D721Med (cell line): ENCODE measurements at regions not wholly inside any gene's neighbourhood (a gene's known extent, or its start where the extent isn't known, plus 50 kb on each side); places are given as distances from the start of the nearest gene placed in this dataset.
"Not testable (repeated sequence)": the region's sequence is repeated elsewhere in the genome, so short reads cannot be mapped to it uniquely, and the experiment has no call there.

ENCODE experiments used
- DNase-seq: peaks from one replicate; pipeline ENCODE4 v3.0.0; 2011; ENCODE audit warnings: low spot score; ENCODE audit not compliant: insufficient read length
- FAIRE-seq: peaks from 2 replicates; lab custom pipeline; 2011; peaks lifted over from hg19 to GRCh38; lab: Jason Lieb, UNC
- CTCF ChIP-seq: IDR thresholded peaks from 2 replicates; pipeline ENCODE4 v1.5.1; 2012; ENCODE audit warnings: mild to moderate bottlenecking, control low read depth; ENCODE audit not compliant: insufficient read depth; ENCODE audit errors: missing control alignments

GRCh38 chr15:75779504-75779903, 63.7 kb upstream of the UBE2Q2 start:
- DNase-seq (no peak), FAIRE-seq (no peak)
- TF ChIP-seq CTCF, result no peak

GRCh38 chr15:75776871-75777610, 64.4 kb upstream of the CSPG4 start:
- DNase-seq, FAIRE-seq: not testable (repeated sequence)

- TF ChIP-seq CTCF, result no peak
- FAIRE-seq (no peak), DNase-seq (no peak)
Observed at GRCh38 chr15:75776065-75776423, 63.4 kb upstream of the CSPG4 start.

- no peak for FAIRE-seq
- no peak for TF ChIP-seq CTCF
- DNase-seq, result no peak
Observed at GRCh38 chr15:75775296-75776064, 62.8 kb upstream of the CSPG4 start.

- not testable (repeated sequence) for FAIRE-seq, DNase-seq
Observed at GRCh38 chr15:75773974-75774373, 61.3 kb upstream of the CSPG4 start.

GRCh38 chr15:75771054-75771453, 58.4 kb upstream of the CSPG4 start:
- DNase-seq, FAIRE-seq: not testable (repeated sequence)

- DNase-seq, result no peak
Observed at GRCh38 chr15:75770131-75770530, 57.5 kb upstream of the CSPG4 start.

GRCh38 chr15:75768526-75768925, 55.9 kb upstream of the CSPG4 start:
- not testable (repeated sequence) for DNase-seq, FAIRE-seq

More at GRCh38 chr15:75770131-75770530, 57.5 kb upstream of the CSPG4 start:
- no peak for TF ChIP-seq CTCF
- FAIRE-seq, result no peak

- FAIRE-seq, DNase-seq: not testable (repeated sequence)
Observed at GRCh38 chr15:75765551-75766305, 53.1 kb upstream of the CSPG4 start.

GRCh38 chr15:75764845-75765550, 52.4 kb upstream of the CSPG4 start:
- DNase-seq, FAIRE-seq: not testable (repeated sequence)

GRCh38 chr15:75763635-75764600, 51.3 kb upstream of the CSPG4 start:
- DNase-seq, FAIRE-seq: not testable (repeated sequence)
